ENCODE measurements at regions not wholly inside any gene's neighbourhood (a gene's known extent, or its start where the extent isn't known, plus 50 kb on each side); places are given as distances from the start of the nearest gene placed in this dataset.
A peak's percentile ranks its signal among the peaks of the same experiment; 100 is the strongest.

GRCh38 chr14:100381395-100382105 is 58.4 kb downstream of the SLC25A47 start:
- no peak for DNase-seq
- in situ Hi-C loops (cut with MboI; ENCODE audit: low pct_unique_long_range_greater_than_20kb, low sequenced_read_pairs) = loop anchor here (25.0 kb wide), 2 partner anchors 256 to 506 kb away; no protein-coding TSS in a partner anchor

GRCh38 chr14:100382106-100382455 is 58.9 kb downstream of the SLC25A47 start:
- DNase-seq = no peak
- in situ Hi-C loops (cut with MboI; ENCODE audit: low pct_unique_long_range_greater_than_20kb, low sequenced_read_pairs) = loop anchor here (25.0 kb wide), 2 partner anchors 255 to 505 kb away; no protein-coding TSS in a partner anchor

- in situ Hi-C loops (cut with MboI; ENCODE audit: low pct_unique_long_range_greater_than_20kb, low sequenced_read_pairs) = loop anchor here (25.0 kb wide), 2 partner anchors 254 to 504 kb away; no protein-coding TSS in a partner anchor
- DNase-seq = peak; percentile 63
Observed at GRCh38 chr14:100383727-100384158, 60.6 kb downstream of the SLC25A47 start.

GRCh38 chr14:100384277-100384676 is 61.1 kb downstream of the SLC25A47 start:
- no peak for DNase-seq
- in situ Hi-C loops (cut with MboI; ENCODE audit: low pct_unique_long_range_greater_than_20kb, low sequenced_read_pairs) = loop anchor here (25.0 kb wide), 2 partner anchors 253 to 503 kb away; no protein-coding TSS in a partner anchor

- DNase-seq = peak; percentile 44
- in situ Hi-C loops (cut with MboI; ENCODE audit: low pct_unique_long_range_greater_than_20kb, low sequenced_read_pairs) = loop anchor here (25.0 kb wide), 2 partner anchors 252 to 502 kb away; no protein-coding TSS in a partner anchor
Observed at GRCh38 chr14:100384819-100385813, 62.0 kb downstream of the SLC25A47 start.

GRCh38 chr14:100386121-100386520 is 63.0 kb downstream of the SLC25A47 start:
- DNase-seq = no peak
- in situ Hi-C loops (cut with MboI; ENCODE audit: low pct_unique_long_range_greater_than_20kb, low sequenced_read_pairs) = loop anchor here (25.0 kb wide), 2 partner anchors 251 to 501 kb away; no protein-coding TSS in a partner anchor

- DNase-seq = no peak
- in situ Hi-C loops (cut with MboI; ENCODE audit: low pct_unique_long_range_greater_than_20kb, low sequenced_read_pairs) = loop anchor here (25.0 kb wide), 2 partner anchors 250 to 500 kb away; no protein-coding TSS in a partner anchor
Observed at GRCh38 chr14:100386846-100387245, 63.7 kb downstream of the SLC25A47 start.

- in situ Hi-C loops (cut with MboI; ENCODE audit: low pct_unique_long_range_greater_than_20kb, low sequenced_read_pairs) = loop anchor here (25.0 kb wide), 2 partner anchors 250 to 500 kb away; no protein-coding TSS in a partner anchor
- no peak for DNase-seq
Observed at GRCh38 chr14:100387450-100387849, 64.3 kb downstream of the SLC25A47 start.

- in situ Hi-C loops (cut with MboI; ENCODE audit: low pct_unique_long_range_greater_than_20kb, low sequenced_read_pairs) = loop anchor here (25.0 kb wide), 2 partner anchors 249 to 499 kb away; no protein-coding TSS in a partner anchor
- DNase-seq = no peak
Observed at GRCh38 chr14:100388103-100389054, 65.2 kb downstream of the SLC25A47 start.

- in situ Hi-C loops (cut with MboI; ENCODE audit: low pct_unique_long_range_greater_than_20kb, low sequenced_read_pairs) = loop anchor here (25.0 kb wide), 2 partner anchors 248 to 498 kb away; no protein-coding TSS in a partner anchor
- no peak for DNase-seq
Observed at GRCh38 chr14:100389497-100390104, 66.5 kb downstream of the SLC25A47 start.

GRCh38 chr14:100391173-100391572 is 68.0 kb downstream of the SLC25A47 start:
- no peak for DNase-seq
- in situ Hi-C loops (cut with MboI; ENCODE audit: low pct_unique_long_range_greater_than_20kb, low sequenced_read_pairs) = loop anchor here (25.0 kb wide), 2 partner anchors 246 to 496 kb away; no protein-coding TSS in a partner anchor

- in situ Hi-C loops (cut with MboI; ENCODE audit: low pct_unique_long_range_greater_than_20kb, low sequenced_read_pairs) = loop anchor here (25.0 kb wide), 2 partner anchors 246 to 496 kb away; no protein-coding TSS in a partner anchor
- no peak for DNase-seq
Observed at GRCh38 chr14:100391724-100392123, 68.6 kb downstream of the SLC25A47 start.

- DNase-seq = no peak
- in situ Hi-C loops (cut with MboI; ENCODE audit: low pct_unique_long_range_greater_than_20kb, low sequenced_read_pairs) = loop anchor here (25.0 kb wide), 2 partner anchors 245 to 495 kb away; no protein-coding TSS in a partner anchor
Observed at GRCh38 chr14:100392356-100392755, 69.2 kb downstream of the SLC25A47 start.

GRCh38 chr14:100393362-100393761 is 70.2 kb downstream of the SLC25A47 start:
- no peak for DNase-seq
- in situ Hi-C loops (cut with MboI; ENCODE audit: low pct_unique_long_range_greater_than_20kb, low sequenced_read_pairs) = loop anchor here (25.0 kb wide), 2 partner anchors 244 to 494 kb away; no protein-coding TSS in a partner anchor

GRCh38 chr14:100393906-100394732 is 71.0 kb downstream of the SLC25A47 start:
- in situ Hi-C loops (cut with MboI; ENCODE audit: low pct_unique_long_range_greater_than_20kb, low sequenced_read_pairs) = loop anchor here (25.0 kb wide), 2 partner anchors 243 to 493 kb away; no protein-coding TSS in a partner anchor
- DNase-seq = no peak

GRCh38 chr14:100394886-100395672 is 71.9 kb downstream of the SLC25A47 start:
- no peak for DNase-seq
- in situ Hi-C loops (cut with MboI; ENCODE audit: low pct_unique_long_range_greater_than_20kb, low sequenced_read_pairs) = loop anchor here (25.0 kb wide), 2 partner anchors 242 to 492 kb away; no protein-coding TSS in a partner anchor
